Adrenal gland (tissue), 9 donors: ENCODE measurements at regions not wholly inside any gene's neighbourhood (a gene's known extent, or its start where the extent isn't known, plus 50 kb on each side); places are given as distances from the start of the nearest gene placed in this dataset.

ENCODE experiments used
- DNase-seq, 7 donors: peaks; one replicate each; pipeline ENCODE4 v3.0.0-alpha.2; 2019 to 2020
- H3K27ac ChIP-seq, 5 donors: fragments of 200-600 bp; sonication (generic) in 4 of 5; 1 replicate in 3 of 5; 2 replicates in 2 of 5; pipeline versions ENCODE4 v1.5.1 to v1.8.0; 2016 to 2020; ENCODE audit warnings: mild to moderate bottlenecking in 1 of 5
- H3K27me3 ChIP-seq: fragments of 200-600 bp; 2 replicates; pipeline ENCODE4 v1.8.0; 2021
- H3K36me3 ChIP-seq, 2 donors: fragments of 200-600 bp; replicated peaks in 1 of 2; 1 replicate in 1 of 2; 2 replicates in 1 of 2; pipeline versions ENCODE4 v1.5.1 to v1.8.0; 2018 to 2022
- H3K4me1 ChIP-seq, 2 donors: fragments of 200-600 bp; replicated peaks in 1 of 2; 1 replicate in 1 of 2; 2 replicates in 1 of 2; pipeline versions ENCODE4 v1.5.1 to v1.8.0; 2018 to 2021
- H3K4me3 ChIP-seq, 4 donors: fragments of 200-600 bp; sonication (generic) in 3 of 4; one replicate each; pipeline ENCODE4 v1.5.1; 2016 to 2018
- H3K9me3 ChIP-seq, 3 donors: fragments of 200-600 bp; sonication (generic) in 1 of 3; replicated peaks in 1 of 3; 1 replicate in 2 of 3; 2 replicates in 1 of 3; pipeline versions ENCODE4 v1.5.1 to v1.8.0; 2016 to 2021
- POLR2A ChIP-seq, 2 donors: fragments of 450-650 bp; IDR thresholded peaks; one replicate each; pipeline ENCODE4 v1.6.1; 2017; ENCODE audit warnings: antibody characterized with exemption in 2 of 2, mild to moderate bottlenecking in 2 of 2, moderate library complexity in 1 of 2
- WGBS, 4 donors: extraction: QIAGEN DNeasy Blood & Tissue Kit in 2 of 4; methylation state at CpG; one replicate each; pipeline versions ENCODE4 v1.1.5 to v1.1.7; 2013 to 2017; 5-methylcytosine and 5-hydroxymethylcytosine counted together
- intact Hi-C, 2 donors: fragments of 100-400 bp; cut with DNase I; formaldehyde crosslinking; loops; one replicate each; pipeline versions ENCODE4 v1.14.1 to v1.15.0; 2022 to 2023
- TF ChIP-seq, protein P1 (sequence below), 6 experiments: fragments of 450-650 bp in 4 of 6; fragments of 200-600 bp in 2 of 6; sonication (generic) in 1 of 6; IDR thresholded peaks; 1 replicate in 5 of 6; 2 replicates in 1 of 6; pipeline versions ENCODE4 v1.5.1 to v1.8.0; 2016 to 2021; ENCODE audit warnings: antibody characterized with exemption in 6 of 6, mild to moderate bottlenecking in 2 of 6, moderate library complexity in 1 of 6
- donor health status: healthy with polysubstance abuse.
- donor health status: Bipolar disorder and iron deficiency.
- donor health status: DM: yes; HTN: yes; CAD: no.
- donor health status: DM: no; HTN: no; CAD: no.
- donor health status: DM: no; HTN: no; CAD: no.

DNA sequence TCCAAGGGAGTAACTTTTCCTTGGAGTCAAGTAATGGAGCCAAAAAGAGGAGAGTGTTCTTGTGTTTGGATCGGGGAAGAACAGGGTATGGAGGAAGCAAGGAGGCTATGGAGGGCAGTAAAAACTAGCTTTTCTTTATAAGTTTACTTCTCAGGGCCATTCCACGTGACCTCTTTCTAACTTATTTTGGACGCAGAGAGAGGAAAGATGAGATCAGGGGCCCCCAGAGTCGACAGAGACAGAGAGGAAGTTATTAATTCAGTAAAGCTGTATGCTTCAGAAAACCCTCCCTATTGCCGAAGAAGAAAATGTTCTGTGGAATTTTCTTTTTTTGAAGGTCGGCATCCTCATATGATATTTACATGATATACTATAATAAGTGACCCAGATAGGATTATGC lies 233.8 kb upstream of the MPDZ start:
- Histone ChIP-seq H3K36me3 (no peaks in the 10 kb centered on the region), H3K27me3 (no peaks in the 10 kb centered on the region), H3K27ac (peak overlapping the region in 1 of 5 donors; percentile 52), H3K4me3 (no peak overlapping the region), H3K9me3 (no peaks in the 10 kb centered on the region), H3K4me1 (no peaks in the 10 kb centered on the region)
- 41 to 49% (median 44%) methylated on average over 6 of the region's 6 CpGs for WGBS, 4 donors
- intact Hi-C loops, result no loop called here
- TF ChIP-seq POLR2A (IDR thresholded peaks at IDR 0.05), result no peak
- TF ChIP-seq, protein P1, sequence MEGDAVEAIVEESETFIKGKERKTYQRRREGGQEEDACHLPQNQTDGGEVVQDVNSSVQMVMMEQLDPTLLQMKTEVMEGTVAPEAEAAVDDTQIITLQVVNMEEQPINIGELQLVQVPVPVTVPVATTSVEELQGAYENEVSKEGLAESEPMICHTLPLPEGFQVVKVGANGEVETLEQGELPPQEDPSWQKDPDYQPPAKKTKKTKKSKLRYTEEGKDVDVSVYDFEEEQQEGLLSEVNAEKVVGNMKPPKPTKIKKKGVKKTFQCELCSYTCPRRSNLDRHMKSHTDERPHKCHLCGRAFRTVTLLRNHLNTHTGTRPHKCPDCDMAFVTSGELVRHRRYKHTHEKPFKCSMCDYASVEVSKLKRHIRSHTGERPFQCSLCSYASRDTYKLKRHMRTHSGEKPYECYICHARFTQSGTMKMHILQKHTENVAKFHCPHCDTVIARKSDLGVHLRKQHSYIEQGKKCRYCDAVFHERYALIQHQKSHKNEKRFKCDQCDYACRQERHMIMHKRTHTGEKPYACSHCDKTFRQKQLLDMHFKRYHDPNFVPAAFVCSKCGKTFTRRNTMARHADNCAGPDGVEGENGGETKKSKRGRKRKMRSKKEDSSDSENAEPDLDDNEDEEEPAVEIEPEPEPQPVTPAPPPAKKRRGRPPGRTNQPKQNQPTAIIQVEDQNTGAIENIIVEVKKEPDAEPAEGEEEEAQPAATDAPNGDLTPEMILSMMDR (IDR thresholded peaks at IDR 0.05), result no peak
- no peak for DNase-seq

DNA sequence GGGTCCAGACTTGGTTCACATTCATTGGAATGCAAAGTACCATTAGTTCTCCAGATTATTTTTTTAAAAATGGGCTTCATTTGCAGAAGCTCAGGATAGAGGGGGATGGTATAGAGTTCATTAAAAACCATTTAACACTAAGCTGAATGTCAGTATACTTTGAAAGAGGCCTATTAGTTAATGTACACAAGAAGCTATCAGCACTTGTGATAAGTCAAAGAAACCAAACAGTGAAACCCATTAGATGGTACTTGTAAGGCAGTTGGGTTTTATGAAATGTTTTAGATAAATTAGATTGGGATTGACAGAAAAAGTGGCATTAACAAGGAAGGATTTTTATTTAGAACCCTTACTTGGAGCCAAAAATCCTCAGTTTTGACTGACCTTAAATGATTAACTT lies 229.2 kb upstream of the MPDZ start:
- H3K4me1 ChIP-seq, result no peaks in the 10 kb centered on the region
- TF ChIP-seq, protein P1 (IDR thresholded peaks at IDR 0.05), result no peak
- TF ChIP-seq POLR2A (IDR thresholded peaks at IDR 0.05), result no peak
- no peaks in the 10 kb centered on the region for H3K36me3 ChIP-seq
- H3K4me3 ChIP-seq, result no peak overlapping the region
- DNase-seq, result no peak
- no peak overlapping the region for H3K27ac ChIP-seq
- H3K9me3 ChIP-seq, result no peaks in the 10 kb centered on the region
- H3K27me3 ChIP-seq, result no peaks in the 10 kb centered on the region
- intact Hi-C loops, result no loop called here

- H3K36me3 ChIP-seq, result no peaks in the 10 kb centered on the region
- intact Hi-C loops, result no loop called here
- DNase-seq, result no peak
- no peak for TF ChIP-seq POLR2A (IDR thresholded peaks at IDR 0.05)
- TF ChIP-seq, protein P1 (IDR thresholded peaks at IDR 0.05), result no peak
- no peaks in the 10 kb centered on the region for H3K27me3 ChIP-seq
- H3K4me3 ChIP-seq, result no peak overlapping the region
- H3K4me1 ChIP-seq, result no peaks in the 10 kb centered on the region
- H3K9me3 ChIP-seq, result no peaks in the 10 kb centered on the region
- WGBS, 4 donors, result 55 to 65% (median 61%) methylated on average over 2 of the region's 2 CpGs
- no peak overlapping the region for H3K27ac ChIP-seq
Measured at GRCh38 chr9:13508086-13508485, 228.6 kb upstream of the MPDZ start.

- intact Hi-C loops, result no loop called here
- WGBS, 4 donors, result 74 to 88% (median 79%) methylated on average over 2 to 3 of the region's 3 CpGs
- Histone ChIP-seq H3K4me1 (no peaks in the 10 kb centered on the region), H3K9me3 (no peaks in the 10 kb centered on the region), H3K27me3 (no peaks in the 10 kb centered on the region), H3K4me3 (no peak overlapping the region), H3K27ac (no peak overlapping the region), H3K36me3 (no peaks in the 10 kb centered on the region)
- TF ChIP-seq, protein P1 (IDR thresholded peaks at IDR 0.05), result no peak
- TF ChIP-seq POLR2A (IDR thresholded peaks at IDR 0.05), result no peak
- DNase-seq, result no peak
Measured at GRCh38 chr9:13505797-13506196, 226.3 kb upstream of the MPDZ start.
